DMS79 treated with DMSO at 0.1 percent for 48 hours (cell line): ENCODE measurements at regions not wholly inside any gene's neighbourhood (a gene's known extent, or its start where the extent isn't known, plus 50 kb on each side); places are given as distances from the start of the nearest gene placed in this dataset.
"Not testable (repeated sequence)": the region's sequence is repeated elsewhere in the genome, so short reads cannot be mapped to it uniquely, and the experiment has no call there.

Source experiments
- DNase-seq: peaks from one replicate; lab custom pipeline; 2025; lab: John Stamatoyannopoulos, UW

DNA sequence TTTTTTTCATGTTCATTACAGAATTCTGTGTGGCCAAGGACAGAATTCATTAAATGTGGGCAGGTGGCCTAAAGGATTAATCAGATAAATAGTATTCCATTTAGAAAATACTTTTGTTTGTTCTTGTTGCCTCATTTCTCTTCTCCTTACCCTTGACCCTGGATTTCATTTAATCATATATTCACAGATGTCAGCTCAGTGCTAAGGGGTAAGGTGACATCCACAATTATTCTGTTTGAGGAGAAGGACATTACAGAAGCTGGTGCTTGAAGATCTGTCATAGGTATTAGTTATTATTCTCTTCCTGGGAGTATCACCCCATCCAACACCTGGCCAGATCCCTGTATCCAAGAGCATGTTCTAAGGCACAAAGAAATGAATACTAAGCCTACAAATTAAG lies 961.1 kb downstream of the XPNPEP1 start:
- no peak for DNase-seq

DNA sequence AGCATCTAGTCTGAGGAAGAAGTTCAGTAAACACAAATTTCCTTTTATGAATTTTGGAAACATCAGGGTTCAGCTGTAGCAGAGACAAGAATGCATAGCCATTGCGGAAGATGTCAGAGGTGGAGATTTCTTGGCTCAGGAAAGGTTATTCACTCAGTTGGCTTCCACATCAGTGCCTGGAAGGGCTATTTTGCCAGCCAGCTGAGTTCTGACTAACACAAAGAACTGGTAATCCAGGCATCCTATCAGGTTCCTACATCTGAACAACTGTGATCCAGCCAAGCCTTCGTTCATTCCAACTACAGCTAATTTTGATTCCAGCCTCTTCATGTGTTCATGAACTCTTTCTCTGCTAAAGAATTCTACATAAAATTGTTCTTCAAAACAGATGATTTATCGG lies 965.6 kb downstream of the XPNPEP1 start:
- no peak for DNase-seq

DNA sequence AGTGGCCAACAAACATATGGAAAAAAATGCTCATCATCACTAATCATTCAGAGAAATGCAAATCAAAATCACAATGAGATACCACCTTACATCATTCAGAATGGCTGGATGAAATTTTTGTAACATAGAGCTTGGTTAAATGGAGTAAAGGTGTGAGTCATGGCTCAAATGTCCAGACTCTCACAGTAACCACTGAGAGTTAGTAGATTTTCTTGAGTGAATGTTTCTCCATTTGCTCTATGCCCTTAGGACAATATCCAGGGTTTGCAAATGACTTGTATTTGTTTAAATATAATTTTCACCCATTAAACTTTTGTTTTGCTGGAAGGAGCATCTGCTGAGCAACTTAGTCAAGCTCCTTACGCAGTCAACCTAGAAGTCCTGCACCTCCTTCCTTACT lies 967.2 kb downstream of the XPNPEP1 start:
- no peak for DNase-seq

DNA sequence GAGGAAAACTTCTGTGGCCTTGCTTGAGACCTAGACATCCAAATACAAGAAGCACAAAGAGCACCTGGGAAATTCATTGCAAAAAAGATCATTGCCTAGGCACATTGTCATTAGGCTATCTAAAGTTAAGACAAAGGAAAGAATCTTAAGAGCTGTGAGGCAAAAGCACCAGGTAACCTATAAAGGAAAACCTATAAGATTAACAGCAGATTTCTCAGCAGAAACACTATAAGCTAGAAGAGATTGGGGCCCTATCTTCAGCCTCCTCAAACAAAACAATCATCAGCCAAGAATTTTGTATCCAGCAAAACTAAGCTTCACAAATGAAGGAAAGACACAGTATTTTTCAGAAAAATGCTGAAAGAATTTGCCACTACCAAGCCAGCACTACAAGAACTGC lies 1003.3 kb downstream of the XPNPEP1 start:
- DNase-seq = not testable (repeated sequence)

DNA sequence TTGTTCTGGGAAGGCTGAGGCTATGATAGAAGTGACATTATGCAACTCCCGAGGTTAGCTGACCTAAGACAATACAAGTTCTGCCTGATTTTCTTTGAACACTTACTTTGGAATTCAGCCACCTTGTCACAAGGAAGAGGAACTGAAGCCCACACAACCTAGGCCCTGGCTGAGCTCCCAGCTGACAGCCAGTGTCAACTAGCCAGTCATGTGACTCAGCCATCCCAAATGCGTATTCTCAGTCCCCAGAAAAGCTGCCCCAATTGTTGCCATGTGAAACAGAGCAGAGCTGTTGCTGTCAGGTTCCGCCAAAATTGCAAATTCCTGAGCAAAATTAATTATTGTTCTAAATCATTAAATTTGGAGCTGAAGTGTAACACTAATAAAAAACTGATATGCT lies 1010.0 kb downstream of the XPNPEP1 start:
- no peak for DNase-seq

DNA sequence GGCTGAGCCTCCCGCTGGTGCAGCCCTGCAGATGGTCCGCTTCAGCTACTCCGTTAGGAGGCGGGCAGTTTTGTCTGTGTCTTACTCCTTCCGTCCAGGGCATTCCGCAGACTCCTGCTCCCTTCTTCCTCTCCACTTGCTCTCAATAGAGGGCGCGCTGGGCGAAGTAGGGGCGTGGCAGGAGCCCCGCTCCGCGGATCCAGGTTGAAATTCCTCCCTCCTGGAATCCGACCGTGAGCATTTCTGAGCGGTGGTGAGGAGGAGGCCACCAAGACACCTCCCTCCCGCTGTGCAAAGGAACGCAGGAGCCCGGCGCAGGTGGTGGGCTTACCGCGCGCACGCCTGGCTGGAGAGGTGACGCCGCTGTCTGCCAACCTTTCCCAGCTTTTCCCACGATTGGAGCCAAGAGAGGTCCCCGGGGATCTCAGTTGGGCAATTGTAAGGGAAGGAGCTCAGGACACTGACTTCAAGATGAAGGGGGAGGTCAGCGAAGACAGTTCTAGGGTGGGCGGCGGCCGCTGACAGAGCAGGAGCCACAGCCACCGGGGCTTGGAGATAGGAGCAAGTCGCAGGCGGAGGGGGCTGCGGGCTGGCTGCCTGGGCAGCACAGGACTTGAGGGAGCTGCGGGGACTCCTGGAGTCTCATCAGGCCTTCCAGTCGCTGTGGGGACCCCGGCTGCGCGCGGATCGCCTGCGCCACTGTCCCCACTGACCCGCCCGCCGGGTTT lies 1011.3 kb downstream of the XPNPEP1 start:
- no peak for DNase-seq

DNA sequence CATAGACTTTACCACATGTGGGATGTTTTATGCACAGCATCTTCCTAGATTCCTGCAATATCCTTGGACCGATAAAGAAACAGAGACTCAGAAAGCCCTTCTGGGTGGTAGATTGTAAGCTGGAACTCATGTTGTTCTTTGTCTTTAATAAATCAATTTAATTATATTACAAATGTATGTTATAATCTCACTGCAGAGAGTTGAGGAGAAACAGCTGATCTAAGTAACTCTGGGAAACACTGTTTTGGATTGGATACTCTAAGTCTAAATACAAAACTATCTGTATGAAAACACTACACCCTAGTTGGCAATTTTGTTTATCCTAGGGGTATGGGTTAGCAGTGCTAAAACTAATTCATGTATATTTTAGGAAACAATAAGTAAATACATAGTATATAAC lies 1015.2 kb downstream of the XPNPEP1 start:
- DNase-seq = no peak

DNA sequence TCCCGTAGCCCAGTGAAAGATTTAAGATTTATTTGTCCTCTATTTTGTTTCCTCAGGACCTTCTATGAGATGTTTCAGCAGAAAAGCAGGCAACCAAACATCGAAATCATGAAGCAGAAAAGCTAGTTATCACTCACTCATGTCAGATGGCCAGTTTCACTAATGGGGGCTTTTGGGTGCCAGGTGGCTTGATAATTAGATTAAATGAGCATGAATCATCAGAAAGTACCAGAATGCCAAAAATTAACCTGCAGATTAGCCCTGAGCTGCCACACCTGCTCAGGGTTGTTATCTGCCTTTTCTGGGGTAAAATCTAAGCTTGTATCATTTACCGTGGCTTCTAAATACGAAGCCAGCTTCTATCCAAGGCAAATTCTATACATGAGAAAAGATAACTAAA lies 1017.5 kb downstream of the XPNPEP1 start:
- DNase-seq = no peak

DNA sequence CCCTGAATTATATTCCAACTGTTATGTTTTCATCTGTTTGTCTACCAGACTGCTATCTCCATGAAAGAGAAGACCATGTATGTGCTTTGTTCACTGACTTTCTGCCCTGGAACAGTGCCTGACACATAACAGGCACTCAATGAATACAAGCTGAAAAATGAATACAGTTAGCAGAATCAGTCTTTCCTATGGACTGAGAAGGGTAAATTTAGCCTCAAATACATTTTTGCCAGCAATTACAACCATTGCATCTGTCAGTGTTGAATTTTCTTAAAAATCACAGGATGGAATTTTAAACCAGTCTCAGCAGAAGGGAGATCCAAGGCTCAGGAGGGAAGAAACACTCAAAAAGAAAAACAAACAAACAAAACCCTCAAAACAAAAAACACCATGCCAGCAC lies 1018.1 kb downstream of the XPNPEP1 start:
- no peak for DNase-seq

DNA sequence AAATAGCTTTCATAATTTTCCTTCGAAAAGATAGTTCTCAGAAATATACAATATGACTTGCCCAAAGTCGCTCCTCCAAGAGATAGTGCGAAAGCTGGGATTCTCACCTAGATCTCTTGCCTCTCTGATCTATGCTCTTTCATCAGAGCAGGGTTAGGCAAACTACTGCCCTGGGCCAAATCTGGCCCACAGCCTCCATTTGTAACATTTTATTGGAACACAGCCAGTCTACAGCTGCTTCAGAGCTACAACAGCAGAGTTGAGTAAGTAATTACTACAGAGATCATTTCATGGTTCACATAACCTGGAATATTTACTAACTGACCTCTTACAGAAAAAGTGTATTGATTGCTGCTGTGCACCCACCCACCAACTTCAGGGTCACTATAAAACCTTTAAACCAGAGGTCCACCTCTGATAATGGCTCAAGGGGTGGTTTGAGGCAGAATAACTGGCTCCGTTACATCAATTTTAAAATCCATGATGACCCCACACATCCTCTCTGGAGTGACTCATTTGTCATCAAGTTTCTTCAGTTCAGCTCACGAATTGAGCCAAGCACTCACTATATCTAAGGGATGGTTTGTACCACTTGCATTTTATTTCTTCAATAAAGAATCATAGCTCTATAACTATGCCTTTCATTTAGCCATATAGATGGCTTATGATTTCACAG lies 1019.0 kb downstream of the XPNPEP1 start:
- no peak for DNase-seq

DNA sequence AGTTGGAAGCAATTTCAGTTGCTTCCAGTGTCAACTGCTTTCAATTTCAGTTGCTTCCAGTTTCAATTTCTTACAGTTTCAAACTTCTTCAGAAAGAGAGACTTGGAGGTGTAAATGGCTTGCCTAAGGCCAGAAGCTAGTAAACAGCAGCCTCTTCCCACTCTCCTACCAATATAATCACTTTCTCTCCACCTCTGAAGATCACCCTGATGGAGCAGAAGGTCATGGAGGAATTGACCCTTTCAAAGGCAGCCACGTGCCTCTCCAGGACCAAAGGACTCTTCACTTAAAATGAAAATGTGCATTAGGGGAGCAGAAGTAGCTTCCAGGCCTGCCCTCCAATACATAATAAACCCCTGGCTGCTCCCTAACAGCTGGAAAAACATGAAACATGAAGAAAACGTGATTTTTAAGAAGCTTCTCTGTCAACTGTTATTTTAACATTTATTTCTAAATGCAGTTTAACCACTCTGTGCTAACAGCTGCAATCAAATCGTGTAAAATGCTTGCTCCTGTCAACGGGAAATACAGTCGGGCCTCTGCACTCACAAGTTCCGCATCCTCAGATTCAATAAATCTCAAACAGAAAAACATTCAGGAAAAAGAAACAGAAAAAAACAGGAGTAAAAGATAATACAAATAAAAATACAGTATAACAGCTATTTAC lies 1020.6 kb downstream of the XPNPEP1 start:
- DNase-seq = no peak

DNA sequence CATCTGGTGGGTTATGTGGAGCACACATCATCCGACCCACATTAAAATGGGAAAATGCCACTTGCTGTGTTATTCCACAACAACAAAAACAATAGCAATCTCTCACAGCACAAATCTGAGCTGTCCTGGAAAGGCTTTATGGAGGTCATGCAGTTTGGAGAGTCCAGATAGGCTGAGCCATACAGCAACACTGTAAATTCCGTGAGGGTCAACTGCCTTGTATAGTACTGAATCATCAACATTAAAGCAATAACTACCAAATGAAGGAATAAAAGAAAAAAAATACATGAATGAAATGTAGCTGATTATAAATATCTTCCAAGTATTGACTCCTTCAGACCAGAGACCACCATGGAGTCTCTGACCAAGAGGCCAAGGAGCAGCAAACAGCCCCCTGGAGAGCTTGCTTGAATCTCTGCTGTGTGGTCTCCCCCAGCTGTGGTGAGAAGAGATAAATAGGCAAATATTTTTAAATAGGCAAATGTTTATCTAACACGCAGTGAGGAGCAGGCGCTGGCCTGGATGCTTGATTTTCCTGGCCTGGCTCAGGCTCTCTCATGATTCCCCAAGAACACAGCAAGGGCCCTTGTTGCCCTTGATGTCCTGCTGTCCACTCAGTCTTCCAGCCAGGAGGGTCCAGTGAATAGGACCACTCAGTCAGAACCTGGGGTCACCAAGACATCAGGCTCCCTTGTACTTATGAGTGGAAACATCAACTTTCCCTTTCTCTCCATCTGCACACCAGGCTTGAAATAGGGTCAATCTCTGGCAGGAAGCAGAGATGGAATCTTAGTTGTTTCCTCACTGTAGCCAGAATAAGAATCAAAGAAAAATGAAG lies 1021.3 kb downstream of the XPNPEP1 start:
- no peak for DNase-seq

DNA sequence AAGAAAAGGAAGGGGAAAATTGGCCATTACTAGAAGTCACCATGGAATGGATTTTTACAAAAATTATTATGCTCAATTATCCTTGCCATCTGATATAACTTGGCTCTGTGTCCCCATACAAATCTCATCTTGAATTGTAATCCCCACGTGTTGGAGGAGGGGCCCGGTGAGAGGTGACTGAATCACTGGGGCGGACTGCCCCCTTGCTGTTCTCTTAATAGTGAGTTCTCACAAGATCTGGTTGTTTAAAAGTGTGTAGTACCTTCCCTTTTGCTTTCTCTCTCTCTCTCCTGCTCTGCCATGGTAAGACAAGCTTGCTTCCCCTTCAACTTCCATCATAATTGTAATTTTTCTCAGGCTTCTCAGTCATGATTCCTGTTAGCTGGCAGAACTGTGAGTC lies 1023.6 kb downstream of the XPNPEP1 start:
- DNase-seq = no peak

DNA sequence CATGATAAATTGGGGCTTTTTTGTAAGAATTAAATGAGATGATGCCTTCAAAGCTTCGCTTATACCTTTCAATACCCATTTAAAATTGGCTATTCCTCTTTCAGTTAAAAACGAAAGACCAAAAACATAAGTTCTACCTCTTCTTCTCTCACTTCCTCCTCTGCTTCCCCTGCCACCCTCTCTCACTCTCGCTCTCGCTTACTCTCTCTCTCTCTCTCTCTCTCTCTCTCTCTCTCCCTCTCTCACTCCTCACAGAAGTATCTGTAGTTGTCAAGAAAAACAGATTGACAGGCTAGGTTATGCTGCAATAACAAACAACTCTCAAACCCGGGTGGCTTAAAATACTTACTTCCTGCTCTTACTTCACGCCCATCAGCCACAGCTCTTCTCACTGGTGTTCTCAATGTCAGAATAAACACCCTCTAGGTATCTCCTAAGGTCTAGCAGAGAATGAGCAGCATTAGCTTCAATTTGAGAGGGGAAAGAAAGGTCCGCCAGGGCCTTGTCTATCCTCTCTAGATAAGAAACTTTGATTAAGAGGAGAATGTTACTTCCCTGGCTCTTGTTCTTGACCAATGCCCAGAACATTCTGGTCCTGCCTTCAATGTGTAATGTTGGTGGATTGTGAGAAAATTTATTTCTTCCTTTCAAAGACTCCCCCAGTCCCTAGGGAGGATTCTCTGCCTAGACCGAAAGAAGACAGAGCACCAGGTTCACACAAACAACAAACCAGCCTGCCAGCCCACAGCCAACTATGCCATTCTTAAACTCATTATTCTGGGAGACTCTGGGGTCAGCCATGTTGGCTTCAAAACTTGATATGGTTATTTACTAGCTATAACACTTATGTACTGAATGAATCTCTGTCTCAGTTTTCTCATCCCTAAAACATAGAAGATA lies 1028.7 kb downstream of the XPNPEP1 start:
- DNase-seq = no peak

DNA sequence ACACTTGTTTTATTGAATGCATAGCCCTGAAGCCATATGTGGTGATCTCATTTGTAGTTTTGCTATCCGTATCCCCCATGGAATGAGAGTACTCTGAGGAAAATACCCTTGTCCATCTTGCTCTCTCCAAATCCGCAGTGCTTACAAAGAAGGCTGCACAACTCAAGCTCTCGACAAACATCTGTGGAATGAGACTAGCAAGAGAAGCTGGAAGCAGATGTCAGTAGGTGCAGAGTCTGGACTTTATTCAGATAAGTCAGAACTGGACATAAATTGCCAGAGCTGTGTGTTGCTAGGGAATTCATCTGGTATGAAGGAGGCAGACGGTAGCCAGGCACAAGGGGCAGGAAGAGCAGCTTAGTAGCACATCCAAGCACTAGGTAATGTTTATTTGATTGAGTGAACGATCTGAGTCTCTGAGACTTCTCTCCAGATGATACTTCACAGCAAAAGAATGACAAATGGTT lies 1046.2 kb downstream of the XPNPEP1 start:
- DNase-seq = no peak

DNA sequence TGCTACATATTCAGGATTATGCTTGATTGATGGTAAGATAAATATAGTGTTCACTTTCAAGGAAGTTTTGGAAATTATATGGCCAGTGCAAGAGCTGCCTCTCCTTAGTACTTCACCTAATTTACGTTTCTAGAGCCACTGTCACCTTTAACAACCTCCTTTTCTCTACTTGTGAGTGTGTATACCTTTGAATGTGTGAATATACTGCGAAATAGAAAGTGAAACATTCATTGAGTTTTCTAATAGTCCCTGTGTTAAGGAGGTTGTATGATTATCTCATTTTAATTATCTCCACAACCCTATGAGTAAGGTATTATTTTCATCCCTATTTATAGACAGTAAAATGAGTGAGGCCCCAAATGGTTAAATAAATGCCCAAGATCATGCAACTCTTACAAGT lies 1050.5 kb downstream of the XPNPEP1 start:
- no peak for DNase-seq

DNA sequence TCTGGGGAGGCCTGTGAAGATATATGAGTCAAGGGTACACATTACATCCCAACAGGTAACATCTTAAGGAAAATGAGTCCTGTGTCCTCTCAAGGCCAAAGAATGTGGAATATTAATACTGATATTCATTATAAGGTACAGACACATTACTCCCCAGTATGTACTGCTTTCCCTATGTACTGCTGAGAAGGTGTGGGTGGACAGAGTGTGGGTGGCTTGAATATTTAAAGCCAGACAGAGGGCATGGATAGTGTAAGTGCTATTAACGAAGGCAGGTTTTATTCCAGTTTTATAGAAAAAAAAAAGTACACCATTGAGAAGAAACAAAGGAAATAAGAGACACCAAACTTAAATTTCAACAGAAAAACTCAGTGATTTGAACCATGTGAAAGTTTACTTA lies 1054.4 kb downstream of the XPNPEP1 start:
- DNase-seq = no peak

DNA sequence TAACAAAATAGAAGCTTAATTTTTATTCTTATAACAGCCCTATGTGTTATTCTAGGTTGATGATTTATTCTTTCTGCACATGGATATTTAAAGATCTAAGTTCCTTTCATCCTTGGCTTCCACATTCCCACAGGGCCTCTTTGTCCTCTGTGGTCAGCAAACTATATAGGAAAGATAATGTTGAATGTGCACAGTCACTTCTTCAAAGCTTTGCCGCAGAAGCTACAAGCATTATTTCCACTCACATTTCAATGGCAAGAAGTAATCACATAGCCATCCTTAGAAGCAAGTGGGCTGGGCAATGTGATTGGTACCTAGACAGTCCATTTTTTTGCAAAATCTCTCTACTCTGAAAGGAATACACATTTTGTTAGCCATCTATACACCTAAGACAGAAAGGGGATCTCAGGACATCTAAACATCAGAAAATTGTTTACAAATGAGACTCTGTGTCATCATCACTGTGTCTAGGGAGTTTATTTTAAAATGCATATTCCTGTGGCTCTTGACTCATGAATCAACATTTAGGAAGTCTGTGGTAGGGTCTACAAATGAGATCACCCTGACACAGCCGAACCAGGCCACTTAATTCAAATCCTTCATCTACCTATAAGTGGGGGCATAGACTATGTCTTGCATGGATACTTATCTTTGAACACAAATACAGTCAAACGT lies 1060.5 kb downstream of the XPNPEP1 start:
- DNase-seq = no peak

DNA sequence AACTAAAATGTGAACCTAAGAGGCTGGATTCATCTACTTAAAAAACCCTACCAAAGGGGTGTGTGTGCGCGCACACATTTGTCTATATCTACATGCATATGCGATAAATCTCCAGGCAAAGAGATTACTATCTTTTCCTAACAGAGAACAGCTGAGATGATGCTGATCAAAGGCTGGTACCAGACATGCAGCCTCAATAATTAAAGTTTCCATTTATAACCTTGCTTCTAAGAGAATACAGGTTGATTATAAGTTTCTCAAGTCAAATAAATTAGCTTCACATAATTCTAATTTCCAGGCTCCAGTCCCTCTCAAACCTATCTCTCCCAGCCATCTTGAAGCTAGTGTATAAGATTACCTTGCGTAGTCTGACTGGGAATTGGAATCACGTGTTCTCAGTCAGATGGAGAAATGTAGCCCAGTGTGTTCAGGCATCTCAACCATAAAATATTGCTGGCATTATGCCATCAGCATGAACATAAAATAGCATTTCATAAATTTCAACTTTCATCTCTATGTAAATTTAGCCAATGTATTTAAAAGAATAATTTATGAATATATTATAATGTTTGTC lies 1062.0 kb downstream of the XPNPEP1 start:
- no peak for DNase-seq

DNA sequence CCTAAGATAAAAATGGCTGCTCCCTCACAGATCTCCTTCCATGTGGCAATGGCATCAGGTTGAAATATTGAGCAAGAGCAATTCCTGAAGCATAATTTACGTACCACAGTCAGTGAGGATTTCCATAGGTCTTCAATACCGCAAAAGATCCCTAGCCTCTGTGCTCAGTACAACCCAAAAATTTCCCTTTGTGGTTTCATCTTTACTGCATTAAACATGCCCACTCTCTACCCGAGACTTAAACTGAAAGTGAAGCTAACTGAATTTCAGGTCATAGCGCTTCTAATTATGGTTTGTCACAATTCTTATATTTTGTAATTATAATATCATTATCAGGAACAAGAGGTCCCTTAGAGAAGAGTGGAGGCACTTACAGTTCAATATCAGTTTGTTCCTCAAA lies 1071.1 kb downstream of the XPNPEP1 start:
- no peak for DNase-seq
